H9 (cell line): ENCODE measurements at regions not wholly inside any gene's neighbourhood (a gene's known extent, or its start where the extent isn't known, plus 50 kb on each side); places are given as distances from the start of the nearest gene placed in this dataset.

Source experiments
- DNase-seq: peaks from one replicate; pipeline ENCODE4 v3.0.0-alpha.2; 2017
- H2AFZ ChIP-seq: one replicate; pipeline ENCODE4 v1.6.1; 2013; ENCODE audit warnings: mild to moderate bottlenecking, low read length, control low read depth, moderate library complexity
- H2AK5ac ChIP-seq: 2 replicates; pipeline ENCODE4 v1.6.1; 2013; ENCODE audit warnings: low read length, control low read depth, mixed read lengths; ENCODE audit not compliant: insufficient read length
- H2BK120ac ChIP-seq: one replicate; pipeline ENCODE4 v1.6.1; 2013; ENCODE audit warnings: low read depth, mild to moderate bottlenecking, low read length, control low read depth, inconsistent platforms; ENCODE audit not compliant: poor library complexity, severe bottlenecking
- H2BK12ac ChIP-seq: 2 replicates; pipeline ENCODE4 v1.6.1; 2013; ENCODE audit warnings: low read length, control low read depth, mixed read lengths, low read depth; ENCODE audit not compliant: insufficient read length
- H2BK15ac ChIP-seq: 2 replicates; pipeline ENCODE4 v1.6.1; 2013; ENCODE audit warnings: low read depth, low read length, control low read depth
- H2BK20ac ChIP-seq: one replicate; pipeline ENCODE4 v1.6.1; 2013; ENCODE audit warnings: low read depth, mild to moderate bottlenecking, low read length, control low read depth, inconsistent platforms; ENCODE audit not compliant: poor library complexity, severe bottlenecking
- H2BK5ac ChIP-seq: 2 replicates; pipeline ENCODE4 v1.6.1; 2013; ENCODE audit warnings: low read length, control low read depth, mixed read lengths; ENCODE audit not compliant: insufficient read length
- H3K14ac ChIP-seq: 2 replicates; pipeline ENCODE4 v1.6.1; 2013; ENCODE audit warnings: low read length, control low read depth; ENCODE audit not compliant: insufficient read depth
- H3K18ac ChIP-seq: 2 replicates; pipeline ENCODE4 v1.6.1; 2013; ENCODE audit warnings: low read depth, mild to moderate bottlenecking, mixed read lengths, low read length, control low read depth; ENCODE audit not compliant: insufficient read length
- H3K23ac ChIP-seq: 2 replicates; pipeline ENCODE4 v1.6.1; 2013; ENCODE audit warnings: low read length, control low read depth, mixed read lengths, low read depth; ENCODE audit not compliant: insufficient read length
- H3K23me2 ChIP-seq: 2 replicates; pipeline ENCODE4 v1.6.1; 2013; ENCODE audit warnings: low read depth, mild to moderate bottlenecking, mixed read lengths, low read length, control low read depth; ENCODE audit not compliant: insufficient read length, poor library complexity, severe bottlenecking
- H3K27ac ChIP-seq: 2 replicates; pipeline ENCODE4 v1.5.1; 2013; ENCODE audit warnings: low read length, control low read depth, mixed read lengths, low read depth; ENCODE audit not compliant: insufficient read length
- H3K27me3 ChIP-seq: 2 replicates; pipeline ENCODE4 v1.6.1; 2013; ENCODE audit warnings: low read length, control low read depth, inconsistent platforms; ENCODE audit not compliant: insufficient read depth
- H3K4ac ChIP-seq: 2 replicates; pipeline ENCODE4 v1.6.1; 2013; ENCODE audit warnings: low read depth, mild to moderate bottlenecking, control low read depth, inconsistent platforms, low read length, moderate library complexity
- H3K4me1 ChIP-seq: 2 replicates; pipeline ENCODE4 v1.6.1; 2013; ENCODE audit warnings: low read length, control low read depth, inconsistent platforms; ENCODE audit not compliant: insufficient read depth
- H3K4me2 ChIP-seq: 2 replicates; pipeline ENCODE4 v1.6.1; 2013; ENCODE audit warnings: low read length, control low read depth, mixed read lengths; ENCODE audit not compliant: insufficient read length, insufficient read depth
- H3K56ac ChIP-seq: 2 replicates; pipeline ENCODE4 v1.6.1; 2013; ENCODE audit warnings: low read depth, mild to moderate bottlenecking, mixed read lengths, low read length, control low read depth; ENCODE audit not compliant: insufficient read length
- H3K79me1 ChIP-seq: 2 replicates; pipeline ENCODE4 v1.6.1; 2013; ENCODE audit warnings: low read depth, mild to moderate bottlenecking, moderate library complexity, low read length, control low read depth, inconsistent platforms; ENCODE audit not compliant: insufficient read depth, poor library complexity, severe bottlenecking
- H3K79me2 ChIP-seq: 2 replicates; pipeline ENCODE4 v1.6.1; 2013; ENCODE audit warnings: low read length, control low read depth, inconsistent platforms; ENCODE audit not compliant: insufficient read depth
- H3K9ac ChIP-seq: 2 replicates; pipeline ENCODE4 v1.6.1; 2013; ENCODE audit warnings: low read length, control low read depth, mixed read lengths; ENCODE audit not compliant: insufficient read length; ENCODE audit errors: extremely low read depth
- H3K9me3 ChIP-seq: one replicate; pipeline ENCODE4 v1.6.1; 2013; ENCODE audit warnings: low read depth, low read length, inconsistent platforms; ENCODE audit not compliant: control insufficient read depth
- H3T11ph ChIP-seq: one replicate; pipeline ENCODE4 v1.6.1; 2013; ENCODE audit warnings: mild to moderate bottlenecking, low read length, control low read depth, inconsistent platforms
- H4K20me1 ChIP-seq: one replicate; pipeline ENCODE4 v1.6.1; 2013; ENCODE audit not compliant: control insufficient read depth, insufficient read length, insufficient read depth
- H4K5ac ChIP-seq: 2 replicates; pipeline ENCODE4 v1.6.1; 2013; ENCODE audit warnings: low read depth, mild to moderate bottlenecking, mixed read lengths, low read length, control low read depth; ENCODE audit not compliant: insufficient read length
- H4K8ac ChIP-seq: replicated peaks from 2 replicates; pipeline ENCODE4 v1.6.1; 2013; ENCODE audit warnings: low read length, control low read depth, mixed read lengths, low read depth; ENCODE audit not compliant: insufficient read length
- H4K91ac ChIP-seq: 2 replicates; pipeline ENCODE4 v1.6.1; 2013; ENCODE audit warnings: low read depth, mild to moderate bottlenecking, moderate library complexity, mixed read lengths, low read length, control low read depth; ENCODE audit not compliant: insufficient read length
- H3K27ac Mint-ChIP-seq, 3 experiments: 2 replicates in 2 of 3; 3 replicates in 1 of 3; pipeline ENCODE4 v1.8.0; 2020 to 2021; ENCODE audit warnings: mixed read lengths in 3 of 3, mild to moderate bottlenecking in 1 of 3, moderate library complexity in 1 of 3
- H3K27me3 Mint-ChIP-seq: 2 replicates; pipeline ENCODE4 v1.8.0; 2021; ENCODE audit warnings: low read depth, mild to moderate bottlenecking, moderate library complexity, mixed read lengths
- H3K36me3 Mint-ChIP-seq, 3 experiments: 2 replicates in 2 of 3; 3 replicates in 1 of 3; pipeline ENCODE4 v1.8.0; 2020 to 2021; ENCODE audit warnings: low read depth in 3 of 3, mixed read lengths in 3 of 3; ENCODE audit not compliant: insufficient read depth in 1 of 3
- H3K4me1 Mint-ChIP-seq, 2 experiments: 2 replicates each; pipeline ENCODE4 v1.8.0; 2020; ENCODE audit warnings: mixed read lengths in 2 of 2
- H3K4me3 Mint-ChIP-seq, 2 experiments: 2 replicates in 1 of 2; 3 replicates in 1 of 2; pipeline ENCODE4 v1.8.0; 2020 to 2021; ENCODE audit warnings: mild to moderate bottlenecking in 2 of 2, mixed read lengths in 2 of 2, moderate library complexity in 1 of 2
- H3K9me3 Mint-ChIP-seq, 2 experiments: 2 replicates in 1 of 2; 3 replicates in 1 of 2; pipeline ENCODE4 v1.8.0; 2020; ENCODE audit warnings: mild to moderate bottlenecking in 2 of 2, mixed read lengths in 2 of 2, moderate library complexity in 1 of 2
- CTCF ChIP-seq: fragments of 200-600 bp; sonication (generic); conservative IDR thresholded peaks from 3 replicates; pipeline ENCODE4 v1.8.0; 2021; ENCODE audit warnings: antibody characterized with exemption, mild to moderate bottlenecking
- WGBS: extraction: QIAGEN DNeasy Blood & Tissue Kit; methylation state at CpG from one replicate; pipeline ENCODE4 v1.1.7; 2013; ENCODE audit warnings: missing lambda C conversion rate, low lambda C conversion rate, mixed read lengths; ENCODE audit not compliant: insufficient read length; ENCODE audit errors: extremely low coverage; 5-methylcytosine and 5-hydroxymethylcytosine counted together

GRCh38 chr1:213345621-213346020 lies 294.6 kb downstream of the RPS6KC1 start:
- Histone ChIP-seq H3K23me2 (no peaks in the 10 kb centered on the region), H4K5ac (no peak overlapping the region), H3K79me2 (no peaks in the 10 kb centered on the region), H4K8ac (no peak overlapping the region), H2AK5ac (no peak overlapping the region), H3K56ac (no peak overlapping the region), H4K91ac (no peak overlapping the region), H3K4ac (no peak overlapping the region), H2BK120ac (no peak overlapping the region), H3K23ac (no peak overlapping the region), H3K27ac (no peak overlapping the region), H2BK5ac (no peak overlapping the region), H3T11ph (no peak overlapping the region), H3K4me1 (no peaks in the 10 kb centered on the region), H2BK15ac (no peak overlapping the region), H3K4me2 (no peak overlapping the region), H4K20me1 (no peaks in the 10 kb centered on the region), H2BK20ac (no peak overlapping the region), H3K9ac (no peak overlapping the region), H3K18ac (no peak overlapping the region), H2BK12ac (no peak overlapping the region), H2AFZ (no peak overlapping the region), H3K9me3 (no peaks in the 10 kb centered on the region), H3K14ac (no peak overlapping the region), H3K27me3 (no peaks in the 10 kb centered on the region), H3K79me1 (no peaks in the 10 kb centered on the region)
- Mint-ChIP-seq H3K27me3 (no peaks in the 10 kb centered on the region), H3K4me1 (peaks cover 1 to 2% of the 10 kb centered on the region in 2 experiments; a peak in 3 of 4 replicates), H3K9me3 (no peaks in the 10 kb centered on the region; a peak in 1 of 5 replicates), H3K27ac (no peak overlapping the region), H3K36me3 (no peaks in the 10 kb centered on the region), H3K4me3 (no peak overlapping the region)
- WGBS: no CpG with 5 or more reads among the region's 1 CpG
- TF ChIP-seq CTCF: no peak
- DNase-seq: no peak
